Embryonic facial prominence (tissue), 1 donor: ENCODE measurements at regions not wholly inside any gene's neighbourhood (a gene's known extent, or its start where the extent isn't known, plus 50 kb on each side); places are given as distances from the start of the nearest gene placed in this dataset.

Source experiments
- DNase-seq: peaks from one replicate; pipeline ENCODE4 v3.0.0-alpha.2; 2016; ENCODE audit errors: extremely low spot score

GRCh38 chr10:78247821-78248220 lies 214.2 kb downstream of the RPS24 start:
- no peak for DNase-seq

- no peak for DNase-seq
Measured at GRCh38 chr10:78248651-78249464, 215.2 kb downstream of the RPS24 start.

DNA sequence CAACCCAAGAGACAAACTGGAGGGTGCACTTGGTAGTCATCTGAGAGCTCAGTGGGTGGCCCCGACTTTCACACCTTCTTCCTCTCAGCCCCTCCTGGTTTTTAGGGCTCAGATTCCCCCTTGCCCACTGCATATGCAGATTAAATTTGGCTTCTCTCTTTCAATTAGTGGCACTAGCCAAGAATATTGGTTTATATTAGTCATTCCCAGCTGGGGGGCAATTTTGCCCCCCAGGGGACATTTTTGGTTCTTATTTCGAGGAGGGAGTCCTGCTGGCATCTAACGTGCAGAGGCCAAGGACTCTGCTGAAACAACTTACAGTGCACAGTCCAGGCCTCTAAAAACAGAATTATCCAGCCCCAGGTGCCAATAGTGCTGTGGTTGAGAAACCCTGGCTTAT lies 216.0 kb downstream of the RPS24 start:
- no peak for DNase-seq

DNA sequence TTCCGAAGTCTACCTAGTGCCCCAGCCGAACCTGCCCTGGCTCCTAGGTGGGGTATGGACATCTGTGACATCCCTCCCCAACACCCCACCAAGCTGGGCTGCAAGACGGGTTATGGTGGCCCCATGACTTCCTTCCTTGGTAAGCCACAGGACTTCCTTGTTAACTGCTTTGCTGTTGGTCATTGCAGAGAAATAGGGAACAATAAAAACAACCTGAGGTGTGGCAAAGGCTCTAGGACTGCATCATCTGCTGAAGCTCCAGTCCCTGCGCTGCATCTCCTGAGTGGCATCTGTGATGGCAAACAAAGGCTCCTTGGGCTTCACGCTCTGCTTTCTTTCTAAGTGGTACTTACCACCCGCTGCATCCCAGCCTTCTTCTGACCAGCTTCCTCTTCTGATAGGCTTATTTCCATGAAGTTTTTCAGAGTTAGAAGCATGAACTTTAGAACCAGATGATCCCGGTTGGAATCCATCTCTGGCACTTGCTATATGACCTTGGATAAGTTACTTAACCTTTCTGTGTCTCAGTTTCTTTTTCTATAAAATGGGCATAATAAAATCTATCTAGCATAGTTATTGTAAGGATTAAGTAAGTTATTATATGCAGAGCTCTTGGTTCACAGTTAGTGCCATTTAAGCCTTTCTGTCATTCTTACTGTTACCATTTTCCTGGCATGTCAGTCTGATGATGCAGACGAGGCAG lies 216.8 kb downstream of the RPS24 start:
- DNase-seq: no peak

GRCh38 chr10:78251016-78251385 lies 217.3 kb downstream of the RPS24 start:
- no peak for DNase-seq

DNA sequence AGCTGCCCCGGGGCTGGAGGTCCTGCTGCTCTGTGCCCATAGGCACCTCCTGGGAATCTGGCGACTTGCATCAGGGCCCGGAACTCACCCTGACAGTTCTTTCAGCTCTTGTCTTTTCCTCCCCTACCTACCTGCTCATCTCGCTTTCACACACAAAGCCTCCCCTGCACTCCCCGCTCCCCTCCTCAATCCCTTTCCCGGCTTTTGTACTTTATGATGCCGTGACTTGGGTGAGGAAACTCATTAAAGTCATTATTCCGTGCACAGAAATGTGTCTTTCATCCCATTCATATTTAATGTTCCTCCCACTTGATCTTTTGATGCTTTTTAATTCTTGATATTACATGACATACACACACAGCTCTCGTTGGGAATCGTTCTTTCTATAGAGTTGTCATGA lies 218.6 kb downstream of the RPS24 start:
- no peak for DNase-seq

DNA sequence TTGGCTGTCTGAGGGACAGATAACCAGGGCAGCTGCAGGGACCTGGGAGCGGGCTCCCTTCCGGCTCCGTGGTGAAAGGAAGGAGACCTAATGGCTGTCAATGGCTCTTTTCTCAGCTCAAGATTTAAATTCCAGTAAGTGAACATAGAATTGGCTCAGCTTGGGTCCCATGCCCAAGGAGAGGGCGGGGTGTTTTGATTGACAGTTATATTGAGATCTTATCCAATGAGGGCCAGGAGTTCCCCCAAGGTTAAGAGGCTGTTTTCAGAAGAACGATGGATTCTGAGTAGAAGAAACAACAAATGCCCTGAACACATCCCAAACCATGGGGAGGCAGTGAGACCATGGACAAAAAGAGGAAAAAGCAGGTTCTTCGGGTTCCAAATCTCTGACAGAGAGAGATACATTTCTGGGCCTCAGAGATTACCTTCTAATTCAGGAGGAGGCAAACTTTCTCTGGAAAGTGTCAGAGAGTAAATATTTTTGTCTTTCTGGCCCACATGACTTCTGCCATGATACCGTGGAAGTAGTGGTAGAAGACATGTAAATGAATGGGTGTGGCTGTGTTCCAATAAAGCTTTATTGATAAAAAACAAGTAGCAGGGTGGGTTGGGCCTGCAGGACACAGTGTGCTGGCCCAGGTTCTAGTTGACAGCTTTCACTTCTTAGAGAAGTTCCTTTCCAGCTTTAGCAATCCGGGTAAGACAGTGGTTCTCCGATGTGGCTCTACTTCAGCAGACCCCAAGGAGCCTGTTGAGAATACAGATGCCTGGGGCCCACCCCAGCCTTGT lies 219.6 kb downstream of the RPS24 start:
- no peak for DNase-seq

GRCh38 chr10:78254013-78254412 lies 220.3 kb downstream of the RPS24 start:
- DNase-seq: no peak

DNA sequence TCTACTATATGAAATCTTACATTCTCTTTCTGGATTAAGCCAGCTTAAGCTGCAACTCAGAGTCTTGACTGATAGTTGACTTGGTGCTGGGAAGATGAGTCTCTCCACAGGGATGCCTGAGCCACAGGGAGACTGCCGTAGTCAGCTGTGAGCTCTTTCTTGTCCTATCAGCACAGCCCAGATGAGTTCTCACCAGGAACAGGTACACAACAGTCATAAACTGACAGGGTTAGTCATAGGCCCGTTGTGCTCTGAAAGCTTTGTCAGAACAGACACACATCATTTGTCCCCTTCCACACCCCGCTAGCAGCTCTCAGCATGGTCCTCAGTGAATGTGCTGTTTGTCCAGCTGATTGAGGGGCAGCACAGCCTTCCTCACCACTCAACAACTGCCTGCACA lies 221.6 kb downstream of the RPS24 start:
- no peak for DNase-seq

- no peak for DNase-seq
Measured at GRCh38 chr10:78255796-78256638, 222.4 kb downstream of the RPS24 start.

DNA sequence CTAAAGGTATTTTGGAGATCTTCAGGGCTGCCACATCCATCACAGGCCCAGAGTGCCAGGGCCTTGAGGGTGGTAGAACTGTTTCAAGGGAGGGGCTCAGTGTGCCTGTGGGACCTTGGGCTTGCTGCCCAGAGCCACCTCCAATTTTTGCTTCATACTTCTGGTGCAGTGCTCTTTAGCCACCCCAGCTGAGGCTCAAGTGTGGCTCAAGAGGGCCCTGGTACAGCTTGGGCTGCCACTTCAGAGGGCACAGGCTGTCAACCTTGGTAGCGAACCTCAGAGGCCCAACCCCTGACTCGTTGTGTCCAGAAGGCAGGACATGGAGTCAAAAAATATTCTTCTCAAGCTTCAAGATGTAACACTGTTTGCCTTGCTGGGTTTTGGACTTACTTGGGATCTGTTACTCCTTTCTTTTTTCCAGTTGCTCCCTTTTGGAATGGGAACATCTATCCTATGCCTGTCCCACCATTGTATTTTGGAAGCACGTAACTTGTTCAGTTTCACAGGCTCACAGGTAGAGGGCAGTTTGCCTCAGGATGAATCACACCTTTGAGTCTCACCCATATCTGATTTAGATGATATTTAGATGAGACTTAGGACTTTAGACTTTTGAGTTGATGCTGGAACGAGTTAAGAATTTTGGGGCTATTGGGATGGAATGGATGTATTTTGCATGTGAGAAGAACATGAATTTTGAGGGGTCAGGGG lies 224.8 kb downstream of the RPS24 start:
- no peak for DNase-seq

GRCh38 chr10:78259391-78259790 lies 225.7 kb downstream of the RPS24 start:
- no peak for DNase-seq

DNA sequence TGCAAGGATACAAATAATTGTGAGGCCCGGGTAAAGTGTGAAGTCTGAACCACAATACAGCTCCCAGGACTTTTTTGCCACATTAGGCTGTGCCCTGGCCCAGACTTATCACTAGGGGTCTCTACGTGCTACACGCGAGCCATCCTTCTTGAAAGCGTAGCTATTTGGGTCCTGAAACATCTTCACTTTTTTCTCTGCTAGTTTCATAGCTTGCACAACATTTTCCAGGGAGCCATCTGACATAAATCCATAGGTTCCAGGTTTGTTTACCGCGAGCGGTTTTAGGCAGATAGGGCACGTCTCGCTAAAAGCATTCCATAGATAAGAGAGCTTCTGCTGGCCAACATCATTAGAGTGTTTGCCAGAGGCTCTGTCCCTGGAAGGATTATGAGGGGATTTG lies 226.5 kb downstream of the RPS24 start:
- no peak for DNase-seq

DNA sequence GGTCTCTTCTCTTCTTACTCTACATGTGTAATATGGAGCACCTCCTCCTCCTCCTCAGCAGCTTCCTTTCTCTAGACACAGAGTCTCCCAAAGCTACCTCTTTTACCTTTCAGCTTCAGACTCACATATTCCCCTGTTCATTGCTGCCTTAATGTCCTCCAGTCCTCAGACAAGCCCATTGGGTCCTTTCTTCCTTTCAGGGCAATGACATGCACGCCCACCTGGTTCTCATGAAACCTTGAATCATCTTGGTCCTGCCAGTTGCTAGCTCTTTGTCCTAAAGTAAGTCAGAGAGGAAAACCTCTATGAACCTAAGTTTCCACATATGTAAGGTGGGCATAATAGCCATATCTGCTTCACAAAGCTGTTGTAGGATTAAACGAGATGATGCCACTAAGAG lies 227.0 kb downstream of the RPS24 start:
- DNase-seq: no peak

DNA sequence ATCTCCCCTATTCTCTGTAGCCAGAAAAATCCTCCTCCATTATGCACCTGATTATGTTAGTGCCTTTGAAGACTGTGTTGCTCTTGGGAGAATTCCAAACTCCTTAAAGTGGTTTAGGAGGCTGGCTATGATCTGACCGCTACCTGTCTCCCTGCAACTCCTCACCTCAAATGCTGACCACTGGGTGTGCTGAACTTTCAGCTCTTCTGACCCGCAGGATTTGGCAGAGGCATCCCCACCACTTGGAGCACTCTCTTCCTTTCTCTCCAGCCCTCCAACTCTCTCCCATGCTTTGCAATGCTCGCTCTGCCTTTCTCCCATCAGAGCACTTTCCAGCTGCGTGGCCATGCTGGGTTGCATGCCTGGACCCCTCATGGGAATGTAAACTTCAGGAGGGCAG lies 227.6 kb downstream of the RPS24 start:
- DNase-seq: no peak

DNA sequence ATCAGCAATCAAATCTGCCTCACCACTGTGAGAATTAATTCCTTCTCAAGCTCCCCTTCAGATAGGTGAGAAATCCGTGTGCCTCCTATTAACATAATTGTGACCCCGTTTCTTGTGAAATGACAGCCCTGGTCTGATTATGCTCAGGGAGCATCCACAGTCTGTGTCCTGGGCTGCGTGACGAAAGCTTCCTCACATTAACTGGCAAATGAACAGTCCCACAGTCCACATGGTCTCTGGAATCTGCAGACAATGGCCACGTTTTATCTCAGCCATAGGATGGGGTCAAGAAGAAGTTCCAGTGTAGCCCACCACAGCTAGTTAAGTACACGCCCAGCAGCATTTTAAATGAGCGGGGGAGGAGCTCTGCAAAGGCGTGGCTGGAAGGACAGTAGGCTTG lies 229.2 kb downstream of the RPS24 start:
- DNase-seq: no peak

DNA sequence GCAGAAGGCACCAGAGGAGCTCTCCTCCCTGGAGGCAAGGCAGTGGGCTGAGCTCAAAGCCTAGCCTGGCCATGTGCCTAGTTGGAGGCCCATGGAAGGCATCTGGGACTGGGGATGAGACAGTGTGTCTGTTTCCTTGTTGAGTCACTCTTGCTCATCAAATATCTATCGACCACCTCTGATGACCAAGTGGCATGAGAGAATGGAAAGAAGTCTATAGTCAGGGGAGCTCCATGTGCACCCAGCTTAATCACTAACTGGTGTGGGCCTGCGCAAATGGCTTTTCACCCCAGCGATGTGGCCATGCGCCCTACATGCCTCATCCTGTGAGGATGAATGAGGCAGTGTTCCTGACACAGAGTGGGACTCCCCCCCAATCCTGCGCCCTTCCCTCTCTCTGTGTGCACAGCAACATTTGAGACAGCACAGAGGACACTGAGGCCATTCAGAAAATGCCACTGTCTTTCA lies 229.9 kb downstream of the RPS24 start:
- no peak for DNase-seq

DNA sequence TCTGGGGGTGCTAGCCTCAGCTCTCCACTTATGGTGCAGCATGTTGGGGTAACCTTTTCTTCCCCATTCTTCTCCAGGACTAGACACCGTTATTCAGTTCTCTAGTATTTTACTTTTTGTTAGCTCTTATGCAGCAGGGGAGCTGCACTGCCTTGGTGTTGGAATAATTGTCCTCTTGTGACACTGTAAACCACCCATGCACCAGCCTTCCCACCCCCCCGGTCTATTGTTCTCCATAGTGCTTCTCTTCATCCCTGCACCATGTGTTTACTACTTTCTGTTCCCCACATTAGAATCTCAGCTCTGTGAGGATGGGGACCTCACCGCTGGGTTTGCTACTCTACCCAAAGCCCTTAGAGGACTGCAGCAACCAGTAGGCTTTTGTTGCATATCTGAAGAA lies 230.7 kb downstream of the RPS24 start:
- DNase-seq: no peak

- no peak for DNase-seq
Measured at GRCh38 chr10:78266741-78267469, 233.2 kb downstream of the RPS24 start.

DNA sequence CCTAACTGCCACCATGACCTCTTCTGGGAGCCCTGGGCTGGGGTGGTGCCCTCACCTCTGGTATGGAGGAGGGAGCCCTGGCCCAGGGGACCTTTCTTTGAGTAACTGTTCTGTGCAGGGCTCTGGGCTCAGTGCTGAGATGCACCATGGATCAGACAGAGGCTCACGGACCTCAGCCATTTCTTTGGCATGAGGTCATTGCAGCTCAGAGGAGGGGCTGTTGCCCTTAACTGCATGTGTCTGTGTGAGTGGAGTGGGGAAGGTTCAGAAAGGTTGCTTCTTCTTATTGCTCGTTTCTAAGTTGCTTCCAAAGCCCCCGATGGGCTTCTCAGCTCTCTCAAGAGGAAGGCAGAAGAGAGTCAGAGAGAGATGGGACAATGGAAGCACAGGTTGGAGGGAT lies 233.9 kb downstream of the RPS24 start:
- DNase-seq: no peak
